GM10847 (cell line): ENCODE measurements at regions not wholly inside any gene's neighbourhood (a gene's known extent, or its start where the extent isn't known, plus 50 kb on each side); places are given as distances from the start of the nearest gene placed in this dataset.

Source experiments
- POLR2A ChIP-seq: IDR thresholded peaks from 2 replicates; pipeline ENCODE4 v1.6.1; 2011; ENCODE audit not compliant: insufficient read length; ENCODE audit errors: extremely low read depth

- TF ChIP-seq POLR2A, result no peak
Observed at GRCh38 chr1:9475061-9475627, 64.1 kb upstream of the SLC25A33 start.

- no peak for TF ChIP-seq POLR2A
Observed at GRCh38 chr1:9476790-9477463, 62.3 kb upstream of the SLC25A33 start.

GRCh38 chr1:9477535-9477934 is 61.7 kb upstream of the SLC25A33 start:
- TF ChIP-seq POLR2A, result no peak

GRCh38 chr1:9478021-9478420 is 61.2 kb upstream of the SLC25A33 start:
- no peak for TF ChIP-seq POLR2A

GRCh38 chr1:9481048-9481447 is 58.2 kb upstream of the SLC25A33 start:
- TF ChIP-seq POLR2A, result no peak

GRCh38 chr1:9482403-9482802 is 56.9 kb upstream of the SLC25A33 start:
- TF ChIP-seq POLR2A, result no peak

- no peak for TF ChIP-seq POLR2A
Observed at GRCh38 chr1:9482816-9483572, 56.3 kb upstream of the SLC25A33 start.

GRCh38 chr1:9486466-9487140 is 52.7 kb upstream of the SLC25A33 start:
- no peak for TF ChIP-seq POLR2A
